Cardiac fibroblast (primary cell): ENCODE measurements at regions not wholly inside any gene's neighbourhood (a gene's known extent, or its start where the extent isn't known, plus 50 kb on each side); places are given as distances from the start of the nearest gene placed in this dataset.

ENCODE experiments used
- DNase-seq, 2 donors: peaks; one replicate each; pipeline versions ENCODE4 v3.0.0 to v3.0.0-alpha.2; 2010; ENCODE audit warnings: low read depth in 2 of 2
- H3K4me3 ChIP-seq, 2 donors: replicated peaks in 1 of 2; 1 replicate in 1 of 2; 2 replicates in 1 of 2; pipeline ENCODE4 v1.5.1; 2011; ENCODE audit warnings: low read depth in 2 of 2, low read length in 2 of 2, mild to moderate bottlenecking in 2 of 2, moderate library complexity in 1 of 2
- TF ChIP-seq, protein P1 (sequence below): IDR thresholded peaks from one replicate; pipeline ENCODE4 v1.5.1; 2011; ENCODE audit warnings: low read depth, mild to moderate bottlenecking, low read length, inconsistent platforms

DNA sequence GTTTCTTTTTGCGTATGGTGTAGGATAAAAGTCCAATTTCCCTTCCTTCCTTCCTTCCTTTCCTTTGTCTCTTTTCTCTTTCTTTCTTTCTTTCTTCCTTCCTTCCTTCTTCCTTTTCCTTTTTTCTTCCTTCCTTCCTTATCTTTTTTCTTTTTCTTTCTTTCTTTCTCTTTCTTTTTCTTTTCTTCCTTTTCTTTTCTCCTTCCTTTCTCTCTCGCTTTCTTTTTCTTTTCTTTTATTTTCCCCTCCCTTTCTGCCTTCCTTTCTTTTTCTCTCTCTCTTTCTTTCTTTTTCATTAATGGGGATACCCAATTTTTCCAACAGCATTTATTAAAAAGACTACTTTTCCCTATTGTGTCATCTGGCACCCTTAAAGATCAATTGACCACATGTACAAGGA is 1359.7 kb downstream of the FAM181B start:
- H3K4me3 ChIP-seq = no peak overlapping the region

DNA sequence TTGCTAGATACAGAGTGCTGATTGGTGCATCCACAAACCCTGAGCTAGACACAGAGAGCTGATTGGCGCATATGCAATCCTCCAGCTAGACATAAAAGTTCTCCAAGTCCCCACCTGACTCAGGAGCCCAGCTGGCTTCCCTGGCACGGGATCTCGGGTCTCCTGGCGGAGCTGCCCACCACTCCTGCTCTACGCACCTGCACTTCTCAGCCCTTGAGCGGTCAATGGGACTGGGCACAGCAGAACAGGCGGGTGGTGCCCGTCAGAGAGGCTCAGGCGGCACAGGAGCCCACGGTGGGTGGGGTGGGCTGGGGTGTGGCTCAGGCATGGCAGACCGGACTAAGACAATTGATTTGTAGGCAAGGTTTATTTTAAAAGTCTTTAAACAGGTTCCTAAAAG is 1365.5 kb downstream of the FAM181B start:
- TF ChIP-seq, protein P1, sequence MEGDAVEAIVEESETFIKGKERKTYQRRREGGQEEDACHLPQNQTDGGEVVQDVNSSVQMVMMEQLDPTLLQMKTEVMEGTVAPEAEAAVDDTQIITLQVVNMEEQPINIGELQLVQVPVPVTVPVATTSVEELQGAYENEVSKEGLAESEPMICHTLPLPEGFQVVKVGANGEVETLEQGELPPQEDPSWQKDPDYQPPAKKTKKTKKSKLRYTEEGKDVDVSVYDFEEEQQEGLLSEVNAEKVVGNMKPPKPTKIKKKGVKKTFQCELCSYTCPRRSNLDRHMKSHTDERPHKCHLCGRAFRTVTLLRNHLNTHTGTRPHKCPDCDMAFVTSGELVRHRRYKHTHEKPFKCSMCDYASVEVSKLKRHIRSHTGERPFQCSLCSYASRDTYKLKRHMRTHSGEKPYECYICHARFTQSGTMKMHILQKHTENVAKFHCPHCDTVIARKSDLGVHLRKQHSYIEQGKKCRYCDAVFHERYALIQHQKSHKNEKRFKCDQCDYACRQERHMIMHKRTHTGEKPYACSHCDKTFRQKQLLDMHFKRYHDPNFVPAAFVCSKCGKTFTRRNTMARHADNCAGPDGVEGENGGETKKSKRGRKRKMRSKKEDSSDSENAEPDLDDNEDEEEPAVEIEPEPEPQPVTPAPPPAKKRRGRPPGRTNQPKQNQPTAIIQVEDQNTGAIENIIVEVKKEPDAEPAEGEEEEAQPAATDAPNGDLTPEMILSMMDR = no peak
- no peak for DNase-seq

More for the DNA sequence above, 1359.7 kb downstream of the FAM181B start:
- TF ChIP-seq, protein P1 = no peak
- DNase-seq = no peak

DNA sequence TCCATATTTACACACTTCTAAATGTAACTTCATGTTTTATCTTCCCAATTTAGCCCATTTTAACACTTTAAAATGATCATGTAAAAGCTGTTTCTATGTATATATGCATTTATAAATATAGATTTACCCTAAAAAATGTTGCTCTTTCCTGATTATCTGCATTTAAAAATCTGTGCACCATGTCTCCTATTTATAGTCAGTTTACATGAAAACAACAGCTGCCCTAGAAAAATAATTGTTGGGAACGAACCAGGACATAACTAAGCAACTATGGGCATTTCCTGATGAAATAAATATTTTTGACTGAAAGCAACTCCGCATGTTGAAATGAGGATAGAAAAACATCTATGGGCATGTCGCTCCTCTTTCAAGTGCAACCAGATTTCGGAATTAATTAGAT is 1368.2 kb downstream of the FAM181B start:
- no peak overlapping the region for H3K4me3 ChIP-seq
- TF ChIP-seq, protein P1 = no peak
- DNase-seq = no peak

More for the DNA sequence above, 1365.5 kb downstream of the FAM181B start:
- no peak overlapping the region for H3K4me3 ChIP-seq

DNA sequence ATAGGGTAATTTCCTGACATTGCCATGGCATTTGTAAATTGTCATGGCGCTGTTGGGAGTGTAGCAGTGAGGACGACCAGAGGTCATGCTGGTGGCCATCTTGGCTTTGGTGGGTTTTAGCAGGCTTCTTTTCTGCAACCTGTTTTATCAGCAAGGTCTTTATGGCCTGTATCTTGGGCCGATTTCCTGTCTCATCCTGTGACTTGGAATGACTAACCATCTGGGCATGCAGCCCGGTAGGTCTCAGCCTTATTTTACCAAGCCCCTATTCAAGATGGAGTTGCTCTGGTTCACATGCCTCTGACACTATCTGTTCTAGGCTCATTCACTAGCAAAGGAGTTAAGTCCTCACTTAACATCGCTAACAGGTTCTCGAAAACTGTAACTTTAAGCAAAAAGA is 1374.2 kb downstream of the FAM181B start:
- TF ChIP-seq, protein P1 = no peak
- DNase-seq = no peak

DNA sequence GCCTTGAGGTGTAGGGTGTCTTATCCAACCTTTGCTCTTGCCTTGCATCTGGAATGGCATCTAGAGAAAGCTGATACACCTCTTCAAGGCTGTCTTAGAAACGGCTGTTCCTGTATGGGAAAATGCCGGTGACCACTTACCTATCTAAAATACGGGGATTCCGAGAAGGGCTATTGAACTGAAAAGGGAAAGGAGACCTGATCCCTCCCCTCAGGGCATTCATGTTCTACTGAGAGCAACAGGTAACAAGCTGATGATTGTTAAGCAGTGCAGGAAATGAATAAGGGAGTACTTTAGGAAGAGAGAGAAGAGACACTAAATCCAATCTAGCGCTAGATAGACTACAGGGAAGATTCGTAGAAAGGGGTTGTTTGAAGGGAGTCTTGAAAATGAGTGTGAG is 1388.1 kb downstream of the FAM181B start:
- TF ChIP-seq, protein P1 = no peak
- H3K4me3 ChIP-seq = no peak overlapping the region
- no peak for DNase-seq

More for the DNA sequence above, 1374.2 kb downstream of the FAM181B start:
- no peak overlapping the region for H3K4me3 ChIP-seq

DNA sequence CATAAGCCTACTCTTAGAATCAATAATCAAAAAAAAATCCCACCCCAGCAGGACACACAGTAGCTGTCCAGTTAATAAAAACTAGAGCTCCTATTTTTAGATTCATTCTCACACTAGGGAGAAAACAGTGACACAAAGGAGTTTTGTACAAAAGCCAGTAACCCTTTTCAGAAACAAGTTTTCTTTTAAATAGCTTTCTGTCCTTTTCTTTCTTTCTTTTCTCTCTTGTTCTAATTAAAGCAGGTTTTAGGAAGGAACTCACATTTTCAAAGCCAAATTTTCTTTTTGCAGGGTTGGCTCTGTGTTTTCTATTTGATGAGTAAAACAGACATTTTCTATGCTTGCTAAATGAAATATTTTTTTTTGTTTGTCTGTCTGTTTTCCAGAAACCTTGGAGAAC is 1390.7 kb downstream of the FAM181B start:
- no peak overlapping the region for H3K4me3 ChIP-seq

More for the DNA sequence above, 1390.7 kb downstream of the FAM181B start:
- TF ChIP-seq, protein P1 = no peak
- DNase-seq = no peak
